GM23338 (cell line): ENCODE measurements at regions not wholly inside any gene's neighbourhood (a gene's known extent, or its start where the extent isn't known, plus 50 kb on each side); places are given as distances from the start of the nearest gene placed in this dataset.

Experiments used
- ATAC-seq: fragments of 200-7000 bp; cut with Tn5 transposase; 3 replicates; pipeline ENCODE4 v1.9.1; 2020
- DNase-seq: peaks from one replicate; pipeline ENCODE4 v3.0.0-alpha.2; 2015; ENCODE audit warnings: low spot score
- H2AFZ ChIP-seq: fragments of 200-600 bp; sonication (generic); 2 replicates; pipeline ENCODE4 v1.8.0; 2016; ENCODE audit warnings: antibody characterized with exemption, mild to moderate bottlenecking, moderate library complexity
- H3F3A ChIP-seq: fragments of 200-600 bp; sonication (generic); replicated peaks from 2 replicates; pipeline ENCODE4 v1.8.0; 2017; ENCODE audit warnings: antibody characterized with exemption, mixed run types, low read depth
- H3K27ac ChIP-seq: fragments of 200-600 bp; sonication (generic); 2 replicates; pipeline ENCODE4 v1.6.1; 2016; ENCODE audit warnings: low read depth
- H3K27me3 ChIP-seq: fragments of 200-600 bp; sonication (generic); 2 replicates; pipeline ENCODE4 v1.8.0; 2016; ENCODE audit warnings: mild to moderate bottlenecking, mixed run types, moderate library complexity; ENCODE audit not compliant: insufficient read depth
- H3K36me3 ChIP-seq: fragments of 200-600 bp; sonication (generic); 2 replicates; pipeline ENCODE4 v1.8.0; 2016; ENCODE audit warnings: mild to moderate bottlenecking; ENCODE audit not compliant: insufficient read depth
- H3K4me1 ChIP-seq: fragments of 200-600 bp; sonication (generic); 2 replicates; pipeline ENCODE4 v1.8.0; 2016; ENCODE audit warnings: mild to moderate bottlenecking, moderate library complexity; ENCODE audit not compliant: insufficient read depth
- H3K4me2 ChIP-seq: fragments of 200-600 bp; sonication (generic); 2 replicates; pipeline ENCODE4 v1.7.1; 2017; ENCODE audit warnings: mixed run types
- H3K4me3 ChIP-seq: fragments of 200-600 bp; sonication (generic); 2 replicates; pipeline ENCODE4 v1.6.1; 2016; ENCODE audit warnings: mixed run types
- H3K79me2 ChIP-seq: fragments of 200-600 bp; sonication (generic); replicated peaks from 2 replicates; pipeline ENCODE4 v1.8.0; 2017; ENCODE audit warnings: mild to moderate bottlenecking; ENCODE audit not compliant: insufficient read depth
- H3K9me2 ChIP-seq: fragments of 200-600 bp; sonication (generic); 2 replicates; pipeline ENCODE4 v1.8.0; 2017; ENCODE audit not compliant: insufficient read depth
- H4K20me1 ChIP-seq: fragments of 200-600 bp; sonication (generic); replicated peaks from 2 replicates; pipeline ENCODE4 v1.8.0; 2017; ENCODE audit warnings: mild to moderate bottlenecking; ENCODE audit not compliant: insufficient read depth
- H3K27ac Mint-ChIP-seq: 2 replicates; pipeline ENCODE4 v1.8.0; 2020; ENCODE audit warnings: inconsistent platforms, mild to moderate bottlenecking, moderate library complexity, mixed read lengths
- H3K27me3 Mint-ChIP-seq: 3 replicates; pipeline ENCODE4 v1.8.0; 2022; ENCODE audit warnings: low read depth, mild to moderate bottlenecking, moderate library complexity, mixed read lengths, inconsistent platforms; ENCODE audit not compliant: insufficient read depth, poor library complexity
- H3K36me3 Mint-ChIP-seq: 3 replicates; pipeline ENCODE4 v1.8.0; 2021; ENCODE audit warnings: low read depth, mild to moderate bottlenecking, inconsistent platforms, moderate library complexity, mixed read lengths
- H3K4me1 Mint-ChIP-seq: 3 replicates; pipeline ENCODE4 v1.8.0; 2020; ENCODE audit warnings: mild to moderate bottlenecking, inconsistent platforms, mixed read lengths
- H3K4me3 Mint-ChIP-seq: 3 replicates; pipeline ENCODE4 v1.8.0; 2021; ENCODE audit warnings: moderate library complexity, mild to moderate bottlenecking, inconsistent platforms, mixed read lengths
- H3K9me3 Mint-ChIP-seq: 3 replicates; pipeline ENCODE4 v1.8.0; 2020; ENCODE audit warnings: moderate library complexity, mild to moderate bottlenecking, inconsistent platforms, mixed read lengths
- CREB1 ChIP-seq: fragments of 250-450 bp; sonication (Bioruptor Pico); IDR thresholded peaks from 2 replicates; pipeline ENCODE4 v1.5.0; 2020; ENCODE audit warnings: low read depth, mild to moderate bottlenecking, moderate library complexity
- ETS1 ChIP-seq: IDR thresholded peaks from 2 replicates; pipeline ENCODE4 v1.6.1; 2016; ENCODE audit warnings: antibody characterized with exemption
- EZH2 ChIP-seq: fragments of 200-600 bp; sonication (generic); IDR thresholded peaks from one replicate; pipeline ENCODE4 v1.8.0; 2017; ENCODE audit warnings: antibody characterized with exemption, mild to moderate bottlenecking, low read depth; ENCODE audit not compliant: unreplicated experiment
- EZH2phosphoT487 ChIP-seq: fragments of 200-600 bp; sonication (generic); IDR thresholded peaks from one replicate; pipeline ENCODE4 v1.8.1; 2018; ENCODE audit warnings: antibody characterized with exemption; ENCODE audit not compliant: unreplicated experiment
- JUNB ChIP-seq: IDR thresholded peaks from one replicate; pipeline ENCODE4 v1.6.1; 2016; ENCODE audit warnings: antibody characterized with exemption; ENCODE audit not compliant: unreplicated experiment
- NANOG ChIP-seq: IDR thresholded peaks from 2 replicates; pipeline ENCODE4 v1.6.1; 2016; ENCODE audit warnings: antibody characterized with exemption, borderline replicate concordance
- POLR2AphosphoS5 ChIP-seq: IDR thresholded peaks from 2 replicates; pipeline ENCODE4 v1.6.1; 2016; ENCODE audit warnings: antibody characterized with exemption, low read depth
- STAT1 ChIP-seq: IDR thresholded peaks from one replicate; pipeline ENCODE4 v1.6.1; 2016; ENCODE audit warnings: antibody characterized with exemption; ENCODE audit not compliant: unreplicated experiment
- ZNF114 ChIP-seq: fragments of 250-450 bp; sonication (Bioruptor Pico); IDR thresholded peaks from 2 replicates; pipeline ENCODE4 v1.5.0; 2020; ENCODE audit warnings: mild to moderate bottlenecking, moderate library complexity
- ZNF331 ChIP-seq: fragments of 250-450 bp; sonication (Bioruptor Pico); IDR thresholded peaks from 2 replicates; pipeline ENCODE4 v1.5.0; 2020; ENCODE audit warnings: low read depth, mild to moderate bottlenecking, moderate library complexity
- TF ChIP-seq, protein P1 (sequence below), 2 experiments: fragments of 200-600 bp in 1 of 2; sonication (generic) in 1 of 2; conservative IDR thresholded peaks; 2 replicates each; pipeline versions ENCODE4 v1.5.1 to v1.6.1; 2016 to 2017; ENCODE audit warnings: antibody characterized with exemption in 2 of 2, low read depth in 2 of 2, mild to moderate bottlenecking in 2 of 2, moderate library complexity in 1 of 2
- TF ChIP-seq, protein P2 (sequence below): fragments of 250-450 bp; sonication (Bioruptor Pico); IDR thresholded peaks from 2 replicates; pipeline ENCODE4 v1.5.0; 2020; ENCODE audit warnings: mild to moderate bottlenecking, moderate library complexity

DNA sequence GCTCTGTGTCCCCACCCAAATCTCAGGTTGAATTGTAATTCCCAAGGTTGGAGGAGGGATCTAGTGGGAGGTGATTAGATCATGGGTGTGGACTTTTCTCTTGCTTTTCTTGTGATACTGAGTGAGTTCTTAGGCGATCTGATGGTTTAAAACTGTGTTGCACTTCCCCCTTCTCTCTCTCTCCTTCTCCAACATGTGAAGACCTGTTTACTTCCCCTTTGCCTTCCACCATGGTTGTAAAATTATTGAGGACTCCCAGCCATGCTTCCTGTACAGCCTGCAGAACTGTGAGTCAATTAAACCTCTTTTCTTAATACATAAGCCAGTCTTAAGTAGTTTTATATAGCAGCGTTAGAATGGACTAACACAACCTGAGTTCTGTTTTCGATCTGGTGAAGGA, 738.2 kb downstream of the ARAP2 start:
- Mint-ChIP-seq H3K27me3 (no peaks in the 10 kb centered on the region), H3K9me3 (no peaks in the 10 kb centered on the region), H3K36me3 (no peaks in the 10 kb centered on the region), H3K4me3 (no peak overlapping the region), H3K4me1 (no peaks in the 10 kb centered on the region), H3K27ac (no peak overlapping the region)
- H3F3A ChIP-seq = no peaks in the 10 kb centered on the region
- H3K4me2 ChIP-seq = no peak overlapping the region
- no peak for DNase-seq
- no peak overlapping the region for H3K27ac ChIP-seq
- no peak overlapping the region for H2AFZ ChIP-seq
- H3K4me3 ChIP-seq = no peak overlapping the region
- H4K20me1 ChIP-seq = no peaks in the 10 kb centered on the region
- no peak for TF ChIP-seq EZH2
- no peak for TF ChIP-seq ZNF114
- no peak for TF ChIP-seq CREB1 (CRISPR knock-in tag)
- H3K9me2 ChIP-seq = peaks cover 9% of the 10 kb centered on the region; the same call in 1 of the 2 replicates
- no peaks in the 10 kb centered on the region for H3K4me1 ChIP-seq
- ATAC-seq = no peak
- no peaks in the 10 kb centered on the region for H3K36me3 ChIP-seq
- H3K79me2 ChIP-seq = no peaks in the 10 kb centered on the region
- no peaks in the 10 kb centered on the region for H3K27me3 ChIP-seq

DNA sequence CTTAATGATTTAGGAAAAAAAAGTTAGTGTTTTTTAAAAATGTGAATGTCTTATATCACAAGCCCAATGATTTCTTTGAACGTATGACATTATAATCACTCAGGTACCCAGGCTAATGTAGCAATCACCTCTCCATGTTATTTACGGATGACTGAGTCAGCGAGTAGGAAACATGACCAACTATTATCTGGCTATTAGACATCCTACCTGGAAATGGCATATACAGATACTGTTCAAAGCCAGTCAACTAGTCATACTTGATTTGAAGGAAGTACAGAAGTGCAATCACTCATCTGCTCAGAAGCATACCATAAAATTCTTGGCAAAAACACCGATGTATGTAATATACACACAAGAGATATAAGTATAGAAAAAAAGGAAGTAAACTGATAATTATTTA, 732.5 kb downstream of the ARAP2 start:
- no peaks in the 10 kb centered on the region for H3K36me3 Mint-ChIP-seq
- H3K4me3 Mint-ChIP-seq = no peak overlapping the region
- Histone ChIP-seq H3K79me2 (no peaks in the 10 kb centered on the region), H4K20me1 (no peaks in the 10 kb centered on the region), H3F3A (no peaks in the 10 kb centered on the region), H3K27me3 (no peaks in the 10 kb centered on the region), H3K27ac (no peak overlapping the region), H2AFZ (no peak overlapping the region), H3K4me1 (no peaks in the 10 kb centered on the region), H3K36me3 (no peaks in the 10 kb centered on the region), H3K4me3 (no peak overlapping the region), H3K4me2 (no peak overlapping the region), H3K9me2 (no peaks in the 10 kb centered on the region)
- ATAC-seq (no peak), DNase-seq (no peak)
- H3K27ac Mint-ChIP-seq = no peak overlapping the region
- no peaks in the 10 kb centered on the region for H3K4me1 Mint-ChIP-seq
- no peaks in the 10 kb centered on the region for H3K9me3 Mint-ChIP-seq
- no peaks in the 10 kb centered on the region for H3K27me3 Mint-ChIP-seq
- TF ChIP-seq JUNB = no peak
- TF ChIP-seq, protein P1, sequence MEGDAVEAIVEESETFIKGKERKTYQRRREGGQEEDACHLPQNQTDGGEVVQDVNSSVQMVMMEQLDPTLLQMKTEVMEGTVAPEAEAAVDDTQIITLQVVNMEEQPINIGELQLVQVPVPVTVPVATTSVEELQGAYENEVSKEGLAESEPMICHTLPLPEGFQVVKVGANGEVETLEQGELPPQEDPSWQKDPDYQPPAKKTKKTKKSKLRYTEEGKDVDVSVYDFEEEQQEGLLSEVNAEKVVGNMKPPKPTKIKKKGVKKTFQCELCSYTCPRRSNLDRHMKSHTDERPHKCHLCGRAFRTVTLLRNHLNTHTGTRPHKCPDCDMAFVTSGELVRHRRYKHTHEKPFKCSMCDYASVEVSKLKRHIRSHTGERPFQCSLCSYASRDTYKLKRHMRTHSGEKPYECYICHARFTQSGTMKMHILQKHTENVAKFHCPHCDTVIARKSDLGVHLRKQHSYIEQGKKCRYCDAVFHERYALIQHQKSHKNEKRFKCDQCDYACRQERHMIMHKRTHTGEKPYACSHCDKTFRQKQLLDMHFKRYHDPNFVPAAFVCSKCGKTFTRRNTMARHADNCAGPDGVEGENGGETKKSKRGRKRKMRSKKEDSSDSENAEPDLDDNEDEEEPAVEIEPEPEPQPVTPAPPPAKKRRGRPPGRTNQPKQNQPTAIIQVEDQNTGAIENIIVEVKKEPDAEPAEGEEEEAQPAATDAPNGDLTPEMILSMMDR (conservative IDR thresholded peaks at IDR 0.05; ENCODE audit: low read depth in 2 of 2) = no peak
- no peak for TF ChIP-seq ETS1
- TF ChIP-seq ZNF331 (CRISPR knock-in tag) = no peak
- TF ChIP-seq EZH2phosphoT487 = no peak
- no peak for TF ChIP-seq ZNF114
- TF ChIP-seq EZH2 = no peak
- TF ChIP-seq NANOG = no peak
- TF ChIP-seq, protein P2, sequence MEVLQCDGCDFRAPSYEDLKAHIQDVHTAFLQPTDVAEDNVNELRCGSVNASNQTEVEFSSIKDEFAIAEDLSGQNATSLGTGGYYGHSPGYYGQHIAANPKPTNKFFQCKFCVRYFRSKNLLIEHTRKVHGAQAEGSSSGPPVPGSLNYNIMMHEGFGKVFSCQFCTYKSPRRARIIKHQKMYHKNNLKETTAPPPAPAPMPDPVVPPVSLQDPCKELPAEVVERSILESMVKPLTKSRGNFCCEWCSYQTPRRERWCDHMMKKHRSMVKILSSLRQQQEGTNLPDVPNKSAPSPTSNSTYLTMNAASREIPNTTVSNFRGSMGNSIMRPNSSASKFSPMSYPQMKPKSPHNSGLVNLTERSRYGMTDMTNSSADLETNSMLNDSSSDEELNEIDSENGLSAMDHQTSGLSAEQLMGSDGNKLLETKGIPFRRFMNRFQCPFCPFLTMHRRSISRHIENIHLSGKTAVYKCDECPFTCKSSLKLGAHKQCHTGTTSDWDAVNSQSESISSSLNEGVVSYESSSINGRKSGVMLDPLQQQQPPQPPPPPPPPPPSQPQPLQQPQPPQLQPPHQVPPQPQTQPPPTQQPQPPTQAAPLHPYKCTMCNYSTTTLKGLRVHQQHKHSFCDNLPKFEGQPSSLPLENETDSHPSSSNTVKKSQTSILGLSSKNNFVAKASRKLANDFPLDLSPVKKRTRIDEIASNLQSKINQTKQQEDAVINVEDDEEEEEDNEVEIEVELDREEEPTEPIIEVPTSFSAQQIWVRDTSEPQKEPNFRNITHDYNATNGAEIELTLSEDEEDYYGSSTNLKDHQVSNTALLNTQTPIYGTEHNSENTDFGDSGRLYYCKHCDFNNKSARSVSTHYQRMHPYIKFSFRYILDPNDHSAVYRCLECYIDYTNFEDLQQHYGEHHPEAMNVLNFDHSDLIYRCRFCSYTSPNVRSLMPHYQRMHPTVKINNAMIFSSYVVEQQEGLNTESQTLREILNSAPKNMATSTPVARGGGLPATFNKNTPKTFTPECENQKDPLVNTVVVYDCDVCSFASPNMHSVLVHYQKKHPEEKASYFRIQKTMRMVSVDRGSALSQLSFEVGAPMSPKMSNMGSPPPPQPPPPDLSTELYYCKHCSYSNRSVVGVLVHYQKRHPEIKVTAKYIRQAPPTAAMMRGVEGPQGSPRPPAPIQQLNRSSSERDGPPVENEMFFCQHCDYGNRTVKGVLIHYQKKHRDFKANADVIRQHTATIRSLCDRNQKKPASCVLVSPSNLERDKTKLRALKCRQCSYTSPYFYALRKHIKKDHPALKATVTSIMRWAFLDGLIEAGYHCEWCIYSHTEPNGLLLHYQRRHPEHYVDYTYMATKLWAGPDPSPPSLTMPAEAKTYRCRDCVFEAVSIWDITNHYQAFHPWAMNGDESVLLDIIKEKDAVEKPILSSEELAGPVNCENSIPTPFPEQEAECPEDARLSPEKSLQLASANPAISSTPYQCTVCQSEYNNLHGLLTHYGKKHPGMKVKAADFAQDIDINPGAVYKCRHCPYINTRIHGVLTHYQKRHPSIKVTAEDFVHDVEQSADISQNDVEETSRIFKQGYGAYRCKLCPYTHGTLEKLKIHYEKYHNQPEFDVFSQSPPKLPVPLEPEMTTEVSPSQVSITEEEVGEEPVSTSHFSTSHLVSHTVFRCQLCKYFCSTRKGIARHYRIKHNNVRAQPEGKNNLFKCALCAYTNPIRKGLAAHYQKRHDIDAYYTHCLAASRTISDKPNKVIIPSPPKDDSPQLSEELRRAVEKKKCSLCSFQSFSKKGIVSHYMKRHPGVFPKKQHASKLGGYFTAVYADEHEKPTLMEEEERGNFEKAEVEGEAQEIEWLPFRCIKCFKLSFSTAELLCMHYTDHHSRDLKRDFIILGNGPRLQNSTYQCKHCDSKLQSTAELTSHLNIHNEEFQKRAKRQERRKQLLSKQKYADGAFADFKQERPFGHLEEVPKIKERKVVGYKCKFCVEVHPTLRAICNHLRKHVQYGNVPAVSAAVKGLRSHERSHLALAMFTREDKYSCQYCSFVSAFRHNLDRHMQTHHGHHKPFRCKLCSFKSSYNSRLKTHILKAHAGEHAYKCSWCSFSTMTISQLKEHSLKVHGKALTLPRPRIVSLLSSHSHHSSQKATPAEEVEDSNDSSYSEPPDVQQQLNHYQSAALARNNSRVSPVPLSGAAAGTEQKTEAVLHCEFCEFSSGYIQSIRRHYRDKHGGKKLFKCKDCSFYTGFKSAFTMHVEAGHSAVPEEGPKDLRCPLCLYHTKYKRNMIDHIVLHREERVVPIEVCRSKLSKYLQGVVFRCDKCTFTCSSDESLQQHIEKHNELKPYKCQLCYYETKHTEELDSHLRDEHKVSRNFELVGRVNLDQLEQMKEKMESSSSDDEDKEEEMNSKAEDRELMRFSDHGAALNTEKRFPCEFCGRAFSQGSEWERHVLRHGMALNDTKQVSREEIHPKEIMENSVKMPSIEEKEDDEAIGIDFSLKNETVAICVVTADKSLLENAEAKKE = no peak
- no peak for TF ChIP-seq POLR2AphosphoS5
- TF ChIP-seq CREB1 (CRISPR knock-in tag) = no peak
- TF ChIP-seq STAT1 = no peak
